Cardiac muscle cell (in vitro differentiated cells and primary cell): ENCODE measurements at regions not wholly inside any gene's neighbourhood (a gene's known extent, or its start where the extent isn't known, plus 50 kb on each side); places are given as distances from the start of the nearest gene placed in this dataset.

Experiments
- DNase-seq, 2 donors: peaks; one replicate each; pipeline versions ENCODE4 v3.0.0 to v3.0.0-alpha.2; 2010 to 2017; ENCODE audit warnings: low read depth in 1 of 2, low spot score in 1 of 2
- H3K27ac ChIP-seq: fragments of 200-600 bp; sonication (generic); 2 replicates; pipeline ENCODE4 v1.5.1; 2016
- H3K27me3 ChIP-seq: fragments of 200-600 bp; sonication (generic); 2 replicates; pipeline ENCODE4 v1.6.0; 2016; ENCODE audit warnings: control low read depth
- H3K36me3 ChIP-seq: fragments of 200-600 bp; sonication (generic); 2 replicates; pipeline ENCODE4 v1.5.1; 2016; ENCODE audit warnings: control low read depth
- H3K4me1 ChIP-seq: fragments of 200-600 bp; sonication (generic); 2 replicates; pipeline ENCODE4 v1.8.1; 2017; ENCODE audit warnings: low read depth, mild to moderate bottlenecking, mixed run types
- H3K4me3 ChIP-seq: fragments of 200-600 bp; sonication (generic); 2 replicates; pipeline ENCODE4 v1.5.1; 2016; ENCODE audit warnings: mild to moderate bottlenecking
- H3K9me3 ChIP-seq: fragments of 200-600 bp; sonication (generic); 2 replicates; pipeline ENCODE4 v1.5.1; 2017; ENCODE audit warnings: low read depth, mild to moderate bottlenecking, control low read depth
- TF ChIP-seq, protein P1 (sequence below): IDR thresholded peaks from 2 replicates; pipeline ENCODE4 v1.5.1; 2012; ENCODE audit warnings: low read depth, mild to moderate bottlenecking, low read length

DNA sequence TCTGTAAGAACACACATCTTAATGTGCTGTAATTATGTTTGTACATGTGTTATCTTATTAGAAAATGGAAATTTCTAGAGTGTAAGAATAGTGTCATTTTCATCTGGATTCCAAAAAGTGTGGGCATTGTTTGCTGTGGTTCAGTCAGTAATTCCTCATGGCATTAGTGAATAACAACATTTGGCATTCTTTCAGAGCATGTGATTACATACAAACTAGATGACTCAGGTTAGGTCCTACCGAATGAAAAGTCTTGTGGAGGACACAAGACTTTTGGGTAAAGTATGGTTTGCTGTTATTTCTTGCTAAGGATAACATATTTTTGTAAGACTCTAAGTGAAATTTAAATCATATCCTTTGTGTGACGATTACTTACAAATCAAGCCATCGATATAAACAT, 593.1 kb upstream of the NRXN1 start:
- no peaks in the 10 kb centered on the region for H3K27me3 ChIP-seq
- TF ChIP-seq, protein P1, sequence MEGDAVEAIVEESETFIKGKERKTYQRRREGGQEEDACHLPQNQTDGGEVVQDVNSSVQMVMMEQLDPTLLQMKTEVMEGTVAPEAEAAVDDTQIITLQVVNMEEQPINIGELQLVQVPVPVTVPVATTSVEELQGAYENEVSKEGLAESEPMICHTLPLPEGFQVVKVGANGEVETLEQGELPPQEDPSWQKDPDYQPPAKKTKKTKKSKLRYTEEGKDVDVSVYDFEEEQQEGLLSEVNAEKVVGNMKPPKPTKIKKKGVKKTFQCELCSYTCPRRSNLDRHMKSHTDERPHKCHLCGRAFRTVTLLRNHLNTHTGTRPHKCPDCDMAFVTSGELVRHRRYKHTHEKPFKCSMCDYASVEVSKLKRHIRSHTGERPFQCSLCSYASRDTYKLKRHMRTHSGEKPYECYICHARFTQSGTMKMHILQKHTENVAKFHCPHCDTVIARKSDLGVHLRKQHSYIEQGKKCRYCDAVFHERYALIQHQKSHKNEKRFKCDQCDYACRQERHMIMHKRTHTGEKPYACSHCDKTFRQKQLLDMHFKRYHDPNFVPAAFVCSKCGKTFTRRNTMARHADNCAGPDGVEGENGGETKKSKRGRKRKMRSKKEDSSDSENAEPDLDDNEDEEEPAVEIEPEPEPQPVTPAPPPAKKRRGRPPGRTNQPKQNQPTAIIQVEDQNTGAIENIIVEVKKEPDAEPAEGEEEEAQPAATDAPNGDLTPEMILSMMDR, result no peak
- no peak overlapping the region for H3K27ac ChIP-seq
- H3K4me1 ChIP-seq, result no peaks in the 10 kb centered on the region
- H3K9me3 ChIP-seq, result no peaks in the 10 kb centered on the region
- DNase-seq, result no peak
- H3K36me3 ChIP-seq, result no peaks in the 10 kb centered on the region
- H3K4me3 ChIP-seq, result no peak overlapping the region

DNA sequence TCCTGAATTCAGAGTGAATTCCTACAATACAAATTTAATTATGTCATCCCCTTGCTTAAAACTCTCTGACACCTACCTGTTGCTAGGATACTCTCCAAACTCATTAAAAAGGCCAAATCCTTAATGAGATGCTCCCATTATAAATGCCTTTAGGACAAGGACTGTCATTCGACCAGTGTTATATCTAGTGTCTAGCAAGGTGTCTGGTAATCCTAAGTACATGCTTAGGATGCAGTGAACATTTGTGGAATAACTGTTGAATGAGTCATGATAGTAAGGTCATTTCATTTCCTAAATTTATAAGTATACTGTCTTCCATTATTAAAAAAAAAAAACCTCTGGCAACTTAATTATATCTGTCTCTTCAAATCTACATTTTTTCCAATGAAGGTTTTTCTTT, 588.9 kb upstream of the NRXN1 start:
- TF ChIP-seq, protein P1, result no peak
- no peak for DNase-seq

DNA sequence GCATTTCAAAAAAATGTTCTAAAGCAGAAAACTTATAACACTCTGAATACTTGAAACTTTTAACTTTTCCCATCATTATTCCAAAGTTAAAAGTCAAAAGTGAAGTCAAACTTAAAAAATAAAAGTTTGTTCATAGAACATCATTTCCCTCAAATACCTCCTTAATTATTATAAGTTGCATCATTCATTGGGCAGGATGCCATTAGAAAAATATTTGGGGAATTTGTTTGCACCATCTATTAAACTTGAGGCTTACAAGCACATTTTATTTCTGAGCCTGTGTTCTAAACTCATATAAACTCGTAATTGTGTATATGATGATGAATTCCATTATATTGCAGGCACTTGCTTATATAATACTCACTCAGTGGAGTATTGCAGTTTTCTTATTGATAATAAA, 588.0 kb upstream of the NRXN1 start:
- H3K27ac ChIP-seq, result no peak overlapping the region
- H3K27me3 ChIP-seq, result no peaks in the 10 kb centered on the region
- no peak overlapping the region for H3K4me3 ChIP-seq
- DNase-seq, result peak in 1 of 2 donors; percentile 2
- H3K4me1 ChIP-seq, result no peaks in the 10 kb centered on the region
- TF ChIP-seq, protein P1, result no peak
- H3K36me3 ChIP-seq, result no peaks in the 10 kb centered on the region
- no peaks in the 10 kb centered on the region for H3K9me3 ChIP-seq

More for the DNA sequence above, 588.9 kb upstream of the NRXN1 start:
- no peaks in the 10 kb centered on the region for H3K36me3 ChIP-seq
- no peaks in the 10 kb centered on the region for H3K9me3 ChIP-seq
- H3K27ac ChIP-seq, result no peak overlapping the region
- H3K4me3 ChIP-seq, result no peak overlapping the region
- H3K27me3 ChIP-seq, result no peaks in the 10 kb centered on the region
- no peaks in the 10 kb centered on the region for H3K4me1 ChIP-seq

DNA sequence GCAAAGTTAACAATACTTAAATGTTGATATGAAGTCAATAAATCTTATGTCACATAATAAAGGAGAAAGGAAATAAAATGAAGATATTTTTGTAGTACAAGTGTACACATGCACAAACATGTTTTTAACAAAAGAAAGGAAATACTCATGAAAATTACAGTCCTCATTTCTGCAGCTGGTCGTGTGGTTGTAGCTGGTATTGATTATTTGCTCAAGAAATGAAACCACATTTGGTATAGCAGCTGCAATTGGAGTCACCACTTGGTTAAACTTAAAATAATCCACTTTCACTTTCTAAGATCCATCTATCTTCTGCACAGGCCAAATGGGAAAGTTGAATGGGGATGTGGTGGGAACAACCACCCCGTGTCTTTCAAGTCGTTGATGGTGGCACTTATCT, 580.5 kb upstream of the NRXN1 start:
- Histone ChIP-seq H3K27me3 (no peaks in the 10 kb centered on the region), H3K36me3 (no peaks in the 10 kb centered on the region), H3K4me3 (no peak overlapping the region), H3K4me1 (no peaks in the 10 kb centered on the region), H3K27ac (no peak overlapping the region), H3K9me3 (no peaks in the 10 kb centered on the region)
- TF ChIP-seq, protein P1, result no peak
- DNase-seq, result no peak

DNA sequence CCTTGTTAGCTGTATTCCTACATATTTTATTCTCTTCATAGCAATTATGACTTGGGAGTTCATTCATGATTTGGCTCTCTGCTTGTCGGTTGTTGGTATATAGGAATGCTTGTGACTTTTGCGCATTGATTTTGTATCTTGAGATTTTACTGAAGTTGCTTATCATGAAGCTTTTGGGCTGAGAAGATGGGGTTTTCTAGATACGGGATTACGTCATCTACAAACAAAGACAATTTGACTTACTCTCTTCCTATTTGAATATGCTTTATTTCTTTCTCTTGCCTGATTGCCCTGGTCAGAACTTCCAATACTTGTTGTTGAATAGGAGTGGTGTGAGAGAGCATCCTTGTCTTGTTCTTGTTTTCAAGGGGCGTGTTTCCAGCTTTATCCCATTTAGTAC, 569.8 kb upstream of the NRXN1 start:
- Histone ChIP-seq H3K4me3 (no peak overlapping the region), H3K9me3 (no peaks in the 10 kb centered on the region), H3K27ac (no peak overlapping the region), H3K4me1 (no peaks in the 10 kb centered on the region), H3K36me3 (no peaks in the 10 kb centered on the region), H3K27me3 (no peaks in the 10 kb centered on the region)
- DNase-seq, result no peak
- TF ChIP-seq, protein P1, result no peak

DNA sequence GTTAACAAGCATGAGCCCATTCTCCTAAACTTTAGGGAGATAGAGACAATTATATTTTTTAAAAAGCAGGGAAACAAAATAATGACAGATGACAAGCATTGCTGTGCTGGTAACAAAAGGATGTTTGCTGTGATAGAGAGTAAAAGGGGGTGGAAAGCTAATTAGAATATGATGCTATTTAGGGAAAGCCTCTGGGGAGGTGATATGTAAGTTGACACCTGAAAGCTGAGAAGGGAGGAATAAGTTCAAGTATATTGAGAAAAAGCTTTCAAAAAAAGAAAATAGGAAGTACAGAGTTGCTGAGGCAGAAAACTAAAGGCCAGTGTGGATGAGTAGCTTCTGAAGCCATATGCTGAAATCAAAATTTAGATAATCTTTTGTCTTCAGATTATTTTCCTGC, 565.2 kb upstream of the NRXN1 start:
- H3K36me3 ChIP-seq, result no peaks in the 10 kb centered on the region
- TF ChIP-seq, protein P1, result no peak
- DNase-seq, result peak in 1 of 2 donors; percentile 2
- H3K4me1 ChIP-seq, result no peaks in the 10 kb centered on the region
- H3K4me3 ChIP-seq, result no peak overlapping the region
- no peak overlapping the region for H3K27ac ChIP-seq
- no peaks in the 10 kb centered on the region for H3K9me3 ChIP-seq
- no peaks in the 10 kb centered on the region for H3K27me3 ChIP-seq
